GM21576 (cell line): ENCODE measurements at regions not wholly inside any gene's neighbourhood (a gene's known extent, or its start where the extent isn't known, plus 50 kb on each side); places are given as distances from the start of the nearest gene placed in this dataset.

Experiments used
- ATAC-seq: cut with Tn5 transposase; IDR thresholded peaks from one replicate; pipeline ENCODE4 v1.9.1; 2021; ENCODE audit warnings: mild to moderate bottlenecking, moderate library complexity; ENCODE audit not compliant: unreplicated experiment

DNA sequence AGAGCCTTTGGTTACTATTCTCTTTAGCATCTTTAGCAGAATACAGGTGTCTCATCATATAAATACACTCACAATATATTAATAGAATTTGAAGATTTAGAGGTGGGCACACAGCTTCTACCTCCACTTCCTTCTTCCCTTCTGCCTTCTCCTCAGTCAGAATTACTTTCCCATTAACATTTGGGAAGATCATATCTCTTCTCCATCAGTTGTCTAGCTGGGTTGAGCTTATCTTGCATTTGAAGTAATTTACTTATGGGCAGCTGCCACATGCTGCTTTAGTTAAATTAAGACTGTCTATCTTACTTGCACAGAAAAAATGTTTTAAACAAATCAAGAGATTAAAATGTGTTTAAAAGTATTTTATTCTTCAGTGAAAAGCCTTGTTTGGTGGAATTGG, 110.1 kb upstream of the ASIC2 start:
- no peak for ATAC-seq

- no peak for ATAC-seq
Observed at GRCh38 chr17:33404070-33404819, 111.2 kb upstream of the ASIC2 start.

GRCh38 chr17:33416131-33416530, 123.0 kb upstream of the ASIC2 start:
- ATAC-seq: no peak

GRCh38 chr17:33421933-33422332, 128.8 kb upstream of the ASIC2 start:
- no peak for ATAC-seq

- ATAC-seq: no peak
Observed at GRCh38 chr17:33433581-33433980, 140.5 kb upstream of the ASIC2 start.

GRCh38 chr17:33434841-33435240, 141.7 kb upstream of the ASIC2 start:
- no peak for ATAC-seq

DNA sequence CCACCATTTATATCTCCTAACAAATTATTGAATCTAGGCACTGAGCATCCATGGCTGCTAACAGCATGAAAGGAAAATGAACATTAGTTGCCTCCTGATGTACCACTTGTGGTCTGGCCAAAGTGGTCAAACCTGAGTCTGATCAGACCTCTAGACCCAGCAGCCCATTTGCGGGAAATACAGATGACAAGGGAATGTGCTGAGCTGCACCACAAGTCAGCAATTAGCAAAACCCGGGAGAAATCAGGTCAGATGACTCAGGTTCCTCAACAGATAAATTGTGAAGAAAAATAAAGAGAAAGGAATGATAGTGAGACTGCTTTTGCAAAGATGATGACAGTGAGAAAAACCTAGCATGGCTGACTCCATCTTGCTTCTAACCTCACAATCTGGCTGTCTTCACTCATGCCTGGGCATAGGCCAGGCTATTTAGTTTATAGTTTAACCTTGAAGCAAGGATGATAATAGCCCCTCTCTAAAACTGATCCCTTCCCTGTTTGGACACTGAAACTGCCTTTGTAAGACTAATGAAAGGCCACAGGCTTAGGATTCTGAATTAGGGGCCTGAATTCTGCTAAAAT, 142.7 kb upstream of the ASIC2 start:
- ATAC-seq: no peak

DNA sequence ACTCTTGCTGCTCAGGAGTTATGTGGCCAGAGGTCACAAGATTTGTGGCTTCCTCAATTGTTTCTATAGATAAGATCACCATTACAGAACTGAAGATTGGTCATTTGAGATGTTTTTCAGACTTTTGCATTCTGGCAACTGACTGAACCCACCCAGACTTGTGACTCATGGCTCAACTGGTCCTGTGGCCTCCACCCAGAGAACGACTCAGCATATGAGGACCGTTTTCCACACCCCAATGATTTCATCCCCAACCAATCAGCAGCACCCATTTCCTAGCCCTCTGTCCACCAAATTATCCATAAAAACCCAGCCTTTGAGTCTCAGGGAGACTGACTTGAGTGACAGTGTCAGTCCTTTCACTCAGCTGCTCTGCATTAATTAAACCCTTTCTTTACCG, 143.2 kb upstream of the ASIC2 start:
- ATAC-seq: no peak

GRCh38 chr17:33438139-33438538, 145.0 kb upstream of the ASIC2 start:
- no peak for ATAC-seq

DNA sequence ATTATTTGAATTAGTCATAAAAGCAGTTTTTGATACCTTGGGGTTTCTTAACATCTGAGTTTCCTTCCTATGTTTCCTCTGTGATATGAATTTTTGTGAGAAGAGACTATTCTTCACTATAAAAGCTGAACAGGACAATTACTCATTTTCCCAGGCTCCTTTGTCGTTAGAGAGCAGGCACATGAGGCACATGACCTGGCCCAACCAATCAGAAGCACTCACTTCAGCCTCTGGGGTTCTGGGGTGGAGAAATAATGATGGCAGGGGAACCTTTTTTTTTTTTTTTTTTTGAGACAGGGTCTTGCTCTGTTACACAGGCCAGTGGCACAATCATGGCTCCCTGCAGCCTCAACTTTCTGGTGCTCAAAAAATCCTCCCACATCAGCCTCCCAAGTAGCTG, 145.5 kb upstream of the ASIC2 start:
- ATAC-seq: no peak

GRCh38 chr17:33442320-33442719, 149.2 kb upstream of the ASIC2 start:
- ATAC-seq: no peak

GRCh38 chr17:33444731-33445130, 151.6 kb upstream of the ASIC2 start:
- ATAC-seq: no peak

DNA sequence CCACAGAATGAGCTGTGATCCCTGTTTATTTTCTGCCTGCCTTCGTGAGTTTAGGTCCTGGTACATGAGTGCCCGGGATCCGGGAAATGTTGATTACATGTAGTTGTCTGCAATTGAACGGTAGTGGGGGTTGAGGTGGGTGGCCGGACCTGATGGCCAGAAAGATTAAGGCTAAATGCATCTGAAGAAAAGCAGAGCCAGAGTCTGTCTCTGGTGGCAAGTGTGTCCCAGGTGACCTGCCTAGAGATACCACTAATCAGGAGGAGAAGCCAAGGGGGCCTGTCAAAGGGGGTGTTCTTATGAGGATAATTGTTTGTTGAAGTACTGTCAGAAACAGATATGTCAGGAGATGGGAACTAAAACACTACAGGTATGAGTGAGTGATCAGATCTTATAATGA, 154.0 kb upstream of the ASIC2 start:
- ATAC-seq: no peak

GRCh38 chr17:33451221-33451620, 158.1 kb upstream of the ASIC2 start:
- ATAC-seq: no peak

- ATAC-seq: no peak
Observed at GRCh38 chr17:33457477-33457876, 164.4 kb upstream of the ASIC2 start.

DNA sequence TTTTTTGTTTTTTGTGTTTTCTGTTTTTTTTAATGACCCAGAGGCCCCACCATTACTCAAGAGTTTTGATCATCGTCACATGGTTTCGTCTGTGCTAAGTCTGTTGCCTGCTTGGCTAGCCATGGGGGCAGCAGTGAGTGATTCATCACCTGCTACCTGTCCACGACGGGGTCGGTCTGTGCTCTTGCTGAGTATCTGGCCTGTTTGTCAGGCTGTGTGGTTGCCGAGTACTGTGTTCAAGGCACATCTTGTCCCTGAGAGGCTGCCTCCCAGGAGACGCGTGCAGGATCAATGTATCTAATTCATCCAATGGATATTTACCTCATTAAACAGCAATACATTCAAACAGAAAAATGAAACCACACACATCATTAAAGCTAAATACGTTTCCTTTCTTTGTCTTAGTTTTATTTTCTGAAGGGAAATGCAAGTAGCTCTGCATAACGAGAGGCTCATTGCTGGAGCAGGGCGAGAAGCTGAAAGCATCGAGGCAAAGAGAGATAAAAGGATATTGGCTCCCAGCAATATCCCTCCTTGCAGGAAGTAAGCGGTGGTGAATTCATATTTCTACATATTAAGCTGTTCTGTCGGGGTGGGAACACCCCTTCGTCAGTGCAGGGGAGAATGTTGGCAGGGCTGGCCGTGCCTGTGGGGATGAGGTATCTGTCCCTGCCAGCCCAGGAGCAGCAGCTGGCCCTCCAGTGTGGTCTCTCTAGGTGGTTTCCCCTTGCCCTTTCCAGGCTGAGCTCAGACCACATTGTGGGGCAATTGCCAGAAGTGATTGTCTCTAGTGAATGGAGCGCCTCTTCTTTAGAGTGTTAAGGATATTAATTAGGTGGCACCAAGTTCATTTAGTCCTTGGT, 166.2 kb upstream of the ASIC2 start:
- no peak for ATAC-seq

GRCh38 chr17:33460781-33461450, 167.8 kb upstream of the ASIC2 start:
- ATAC-seq: no peak

DNA sequence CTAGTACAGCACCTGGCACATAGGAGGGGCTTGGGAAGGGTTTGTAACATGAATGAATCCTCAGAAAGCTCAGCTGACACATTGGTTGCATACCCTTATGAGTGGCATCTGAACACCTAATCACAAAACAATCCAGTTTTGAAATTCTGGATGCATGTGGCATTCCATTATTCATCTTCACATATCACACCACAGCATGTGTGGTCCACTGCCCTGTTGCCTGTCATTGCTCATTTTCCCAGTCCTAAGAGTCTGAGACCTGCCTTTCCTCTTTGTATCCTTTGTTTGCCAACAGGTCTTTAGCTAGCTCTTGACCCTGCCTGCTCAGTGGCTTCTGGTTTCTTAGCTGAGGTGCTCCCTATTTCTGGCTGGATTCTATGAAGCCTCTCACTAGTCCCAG, 170.8 kb upstream of the ASIC2 start:
- ATAC-seq: no peak

GRCh38 chr17:33464669-33465280, 171.7 kb upstream of the ASIC2 start:
- no peak for ATAC-seq

DNA sequence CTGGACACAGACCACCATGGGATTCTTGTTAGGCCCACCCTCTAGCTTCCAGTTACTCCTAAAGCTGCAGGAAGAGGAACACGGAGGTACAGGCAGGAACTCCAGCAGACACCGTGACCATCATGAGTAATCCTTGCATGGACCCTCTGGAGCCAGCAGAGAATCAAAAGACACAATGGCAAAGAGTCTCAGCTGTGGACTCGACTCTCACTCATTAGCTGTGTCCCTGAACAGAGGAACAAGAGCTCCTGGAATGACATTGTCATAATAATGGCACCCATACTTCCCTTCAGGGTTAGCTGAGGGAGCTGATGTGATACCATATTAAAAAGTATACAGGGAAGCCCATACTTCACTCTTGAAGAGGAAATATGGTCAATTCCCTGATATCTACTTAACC, 176.3 kb upstream of the ASIC2 start:
- ATAC-seq: no peak

DNA sequence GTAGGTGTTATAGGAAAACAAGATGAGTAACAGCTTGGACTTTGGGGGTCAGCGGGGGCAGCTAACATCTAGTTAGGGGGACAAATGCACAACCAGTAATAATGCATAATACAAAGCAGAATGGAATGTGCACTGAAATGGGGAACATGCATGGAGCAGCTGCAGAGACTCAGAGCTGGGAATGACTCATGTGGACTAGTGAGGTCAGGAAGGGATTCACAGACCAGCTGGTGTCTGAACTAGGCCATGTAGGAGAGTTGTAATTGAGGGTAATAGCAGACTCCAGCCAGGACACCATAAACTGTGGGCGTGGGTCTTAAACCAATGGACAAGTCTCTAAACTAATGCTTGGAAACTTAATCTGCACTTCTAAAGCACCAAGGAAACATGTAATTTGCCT, 176.8 kb upstream of the ASIC2 start:
- ATAC-seq: no peak
